ENCODE measurements at regions not wholly inside any gene's neighbourhood (a gene's known extent, or its start where the extent isn't known, plus 50 kb on each side); places are given as distances from the start of the nearest gene placed in this dataset.
"Not testable (repeated sequence)": the region's sequence is repeated elsewhere in the genome, so short reads cannot be mapped to it uniquely, and the experiment has no call there.

- DNase-seq = no peak
These were observed 314.2 kb upstream of the RGS6 start for GRCh38 chr14:71618047-71618446.

- no peak for DNase-seq
These were observed 313.5 kb upstream of the RGS6 start for GRCh38 chr14:71618716-71619115.

GRCh38 chr14:71619472-71619871, 312.8 kb upstream of the RGS6 start:
- no peak for DNase-seq

- DNase-seq = no peak
These were observed 311.8 kb upstream of the RGS6 start for GRCh38 chr14:71620401-71620800.

DNA sequence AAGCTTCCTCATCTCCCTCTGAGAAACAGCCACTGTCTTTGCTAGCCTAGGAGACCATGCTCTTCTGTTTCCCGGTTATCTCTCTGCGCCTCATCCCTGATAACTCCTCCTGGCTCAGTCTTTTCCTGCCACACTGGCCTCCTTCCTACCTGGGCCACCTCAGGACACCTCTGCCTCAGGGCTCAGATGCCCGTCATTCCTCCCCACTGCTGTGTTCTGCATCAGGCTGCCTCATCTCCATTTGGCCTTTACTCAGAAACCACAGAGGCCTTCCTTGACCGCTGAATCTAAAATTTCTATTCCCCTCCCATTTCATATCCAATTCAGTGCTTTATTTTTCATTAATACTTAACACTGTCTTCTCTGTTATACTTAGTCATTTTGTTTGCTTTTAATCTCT, 311.0 kb upstream of the RGS6 start:
- DNase-seq = no peak

DNA sequence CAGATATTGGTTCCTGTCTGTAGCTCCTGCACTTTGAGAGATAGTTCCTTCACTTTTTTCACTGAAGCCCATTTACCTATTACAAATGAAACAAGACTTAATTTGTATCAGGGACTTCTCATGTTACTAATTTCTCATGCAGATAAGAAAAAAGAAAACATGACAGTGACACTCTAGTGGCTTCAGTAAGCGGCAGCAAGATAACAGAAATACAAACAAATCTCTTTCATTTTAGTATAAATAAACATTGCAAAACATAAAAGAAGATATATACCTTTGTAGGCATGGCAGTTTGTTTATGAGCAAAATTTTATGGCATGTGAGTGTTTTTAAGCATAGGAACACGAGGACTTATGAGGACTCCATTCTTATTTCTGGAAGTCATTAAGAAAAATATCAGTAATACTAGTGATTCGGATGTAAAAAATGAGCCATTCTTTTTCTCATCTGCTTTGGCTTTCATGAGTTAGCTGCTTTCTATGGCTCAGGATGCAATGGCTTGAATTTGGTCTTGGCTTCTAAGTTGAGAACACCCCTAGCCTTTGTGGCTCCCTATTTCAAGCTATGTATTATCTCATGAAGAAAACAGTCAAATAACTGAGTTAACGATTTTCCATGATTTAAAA, 310.1 kb upstream of the RGS6 start:
- no peak for DNase-seq

DNA sequence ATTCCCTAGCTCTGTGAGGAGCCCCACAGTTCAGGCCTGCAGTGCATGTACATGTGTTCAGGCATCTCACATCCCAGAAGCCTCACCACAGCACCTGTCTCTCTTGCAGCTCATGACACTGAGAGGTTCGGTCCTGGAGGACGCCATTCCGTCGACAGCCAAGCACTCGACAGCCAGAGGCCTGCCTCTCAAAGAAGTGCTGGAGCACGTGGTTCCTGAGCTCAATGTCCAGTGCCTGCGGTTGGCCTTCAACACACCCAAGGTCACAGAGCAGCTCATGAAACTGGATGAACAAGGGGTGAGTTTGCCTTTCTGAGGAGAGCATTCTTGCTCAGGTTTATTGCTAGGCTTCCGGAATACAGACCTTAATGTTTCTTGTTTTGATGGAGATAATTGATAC, 308.3 kb upstream of the RGS6 start:
- DNase-seq = no peak

DNA sequence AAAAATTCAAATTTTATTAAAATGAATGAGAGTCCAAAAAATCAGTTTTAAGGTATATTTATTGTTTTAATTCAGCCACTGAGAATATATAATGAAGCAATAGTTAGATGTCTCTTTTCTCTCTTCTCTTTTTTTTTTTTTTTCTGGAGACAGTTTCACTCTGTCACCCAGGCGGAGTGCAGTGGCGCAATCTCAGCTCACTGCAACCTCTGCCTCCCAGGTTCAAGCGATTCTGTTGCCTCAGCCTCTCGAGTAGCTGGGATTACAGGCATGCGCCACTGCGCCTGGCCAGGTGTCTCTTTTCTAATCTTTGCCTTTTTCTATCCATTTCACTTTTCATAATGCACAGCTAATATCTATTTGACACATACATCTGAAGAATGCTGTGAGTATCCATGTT, 307.1 kb upstream of the RGS6 start:
- no peak for DNase-seq

GRCh38 chr14:71625891-71626701, 306.1 kb upstream of the RGS6 start:
- no peak for DNase-seq

GRCh38 chr14:71628433-71628832, 303.8 kb upstream of the RGS6 start:
- DNase-seq = no peak

DNA sequence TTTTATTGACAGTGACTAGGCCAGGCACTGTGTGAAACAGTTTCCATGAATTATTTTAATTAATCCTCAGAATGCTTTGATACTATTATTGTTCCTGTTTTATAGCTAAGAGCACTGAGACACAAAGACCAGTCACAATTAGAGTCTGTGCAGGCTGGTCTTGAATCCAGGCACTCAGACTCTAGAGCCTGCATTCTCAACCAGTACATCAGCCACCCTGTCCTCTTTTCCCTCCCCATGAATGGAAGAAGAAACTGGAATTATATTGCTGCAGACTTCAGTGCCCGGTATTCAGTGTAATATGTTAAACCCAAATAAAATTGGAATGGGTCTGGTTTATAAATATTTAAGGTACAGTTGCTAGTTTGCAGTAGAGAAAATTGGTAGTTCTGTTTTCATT, 303.0 kb upstream of the RGS6 start:
- DNase-seq = no peak

DNA sequence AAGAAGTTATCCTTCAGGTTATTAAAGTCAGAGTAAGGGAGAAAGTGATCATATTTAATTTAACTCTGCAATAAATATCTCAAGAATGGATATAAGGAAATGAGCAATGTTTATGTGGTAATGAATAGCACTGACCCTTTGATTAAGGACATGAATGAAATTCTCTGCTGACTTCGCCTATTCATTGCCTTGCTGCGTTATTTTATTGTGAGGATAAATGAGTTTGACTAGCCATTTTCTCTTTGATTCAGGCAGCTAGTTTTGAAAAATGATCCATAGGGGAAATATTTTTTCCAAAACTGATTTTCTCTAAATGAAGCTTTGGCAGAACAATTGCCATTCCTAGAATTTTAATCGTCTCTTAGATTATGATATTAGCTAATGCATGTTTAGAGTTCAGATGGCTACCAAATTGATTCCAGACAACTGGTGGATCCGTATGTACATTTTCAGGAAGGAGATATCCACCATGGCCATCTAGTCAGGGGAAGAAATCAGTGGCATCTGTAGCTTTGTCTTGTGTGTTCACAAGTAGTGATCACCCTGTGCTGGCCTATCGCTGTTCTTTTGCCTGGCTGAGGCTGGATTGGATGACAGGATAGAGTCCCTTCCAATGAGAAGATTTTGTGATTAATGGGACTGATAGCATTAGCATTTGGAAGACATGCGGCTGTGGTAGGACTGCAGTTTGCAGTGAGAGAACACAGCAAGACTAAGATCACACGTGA, 302.3 kb upstream of the RGS6 start:
- DNase-seq = no peak

DNA sequence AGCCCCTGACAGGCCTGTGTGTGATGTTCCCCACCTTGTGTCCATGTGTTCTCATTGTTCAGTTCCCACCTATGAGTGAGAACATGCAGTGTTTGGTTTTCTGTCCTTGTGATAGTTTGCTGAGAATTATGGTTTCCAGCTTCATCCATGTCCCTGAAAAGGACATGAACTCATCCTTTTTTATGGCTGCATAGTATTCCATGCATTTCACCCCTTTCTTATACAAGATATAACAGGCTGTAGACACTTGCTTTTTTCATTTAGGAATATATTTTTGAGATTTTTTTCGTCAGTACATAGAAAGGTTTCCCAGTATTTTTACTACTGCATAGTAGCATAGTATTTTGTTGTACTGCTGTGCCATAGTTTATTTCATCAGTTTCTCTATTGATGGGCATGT, 301.2 kb upstream of the RGS6 start:
- DNase-seq = not testable (repeated sequence)

- no peak for DNase-seq
These were observed 299.7 kb upstream of the RGS6 start for GRCh38 chr14:71632440-71632946.

- DNase-seq = no peak
These were observed 296.2 kb upstream of the RGS6 start for GRCh38 chr14:71636076-71636475.

- DNase-seq = no peak
These were observed 295.3 kb upstream of the RGS6 start for GRCh38 chr14:71636820-71637471.

DNA sequence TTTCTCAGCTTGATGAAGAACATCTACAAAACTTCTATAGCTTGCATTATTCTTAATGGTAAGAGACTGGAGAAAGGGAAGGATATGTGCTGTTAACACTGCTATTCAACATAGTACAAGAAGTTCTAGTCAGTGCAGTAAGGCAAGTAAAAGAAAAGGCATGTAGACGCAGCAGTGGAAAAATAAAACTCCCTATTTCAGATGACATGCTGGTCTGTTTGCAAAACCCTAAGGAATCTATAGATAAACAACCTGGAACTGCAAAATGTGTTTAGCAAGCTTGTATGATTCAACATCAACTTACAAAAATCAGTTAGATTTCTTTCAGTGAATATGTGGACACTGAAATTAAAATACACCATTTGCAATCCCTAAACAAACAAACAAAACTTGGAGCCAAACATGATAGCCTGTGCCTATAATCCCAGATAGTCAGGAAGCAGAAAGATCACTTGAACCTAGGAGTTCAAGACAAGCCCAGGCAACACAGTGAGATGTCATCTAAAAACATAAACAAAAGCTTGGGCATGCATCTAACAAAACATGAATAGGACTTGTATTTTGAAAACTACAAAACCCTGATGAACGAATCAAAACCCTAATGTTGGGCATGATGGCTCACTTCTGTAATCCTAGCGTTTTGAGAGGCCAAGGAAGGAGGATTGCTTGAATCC, 293.6 kb upstream of the RGS6 start:
- DNase-seq = no peak

- no peak for DNase-seq
These were observed 289.5 kb upstream of the RGS6 start for GRCh38 chr14:71642715-71643114.

- DNase-seq = no peak
These were observed 286.6 kb upstream of the RGS6 start for GRCh38 chr14:71645656-71646055.

GRCh38 chr14:71646518-71646917, 285.7 kb upstream of the RGS6 start:
- no peak for DNase-seq

GRCh38 chr14:71647086-71647784, 285.0 kb upstream of the RGS6 start:
- DNase-seq = no peak

- no peak for DNase-seq
These were observed 283.5 kb upstream of the RGS6 start for GRCh38 chr14:71648725-71649124.
